ENCODE measurements at regions not wholly inside any gene's neighbourhood (a gene's known extent, or its start where the extent isn't known, plus 50 kb on each side); places are given as distances from the start of the nearest gene placed in this dataset.

DNA sequence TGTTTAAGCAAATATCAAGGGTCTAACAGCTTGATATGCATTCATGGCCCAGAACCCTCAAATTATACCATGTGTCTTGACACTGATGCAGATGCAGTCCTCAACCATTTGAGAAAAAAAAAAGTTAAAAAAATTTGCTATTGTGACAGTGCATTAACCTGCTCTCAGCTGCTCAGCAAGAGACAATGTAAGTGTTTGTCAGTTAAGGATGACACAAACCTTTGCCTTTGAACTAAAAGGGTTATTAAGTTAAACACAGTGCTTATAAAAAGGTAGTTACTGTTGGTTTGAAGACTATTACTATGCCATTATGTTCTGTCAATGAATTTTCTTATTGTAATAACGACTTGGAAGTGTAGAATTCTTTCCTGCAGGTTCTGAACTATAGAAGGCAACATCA lies 655.6 kb upstream of the NEGR1 start:
- no peak for DNase-seq (ENCODE audit: low spot score)
- Histone ChIP-seq H3K27ac (no peak overlapping the region), H3K27me3 (no peaks in the 10 kb centered on the region), H3K36me3 (no peaks in the 10 kb centered on the region), H3K4me1 (no peaks in the 10 kb centered on the region), H3K4me3 (no peak overlapping the region), H3K9me3 (no peaks in the 10 kb centered on the region)
- TF ChIP-seq, protein P1, sequence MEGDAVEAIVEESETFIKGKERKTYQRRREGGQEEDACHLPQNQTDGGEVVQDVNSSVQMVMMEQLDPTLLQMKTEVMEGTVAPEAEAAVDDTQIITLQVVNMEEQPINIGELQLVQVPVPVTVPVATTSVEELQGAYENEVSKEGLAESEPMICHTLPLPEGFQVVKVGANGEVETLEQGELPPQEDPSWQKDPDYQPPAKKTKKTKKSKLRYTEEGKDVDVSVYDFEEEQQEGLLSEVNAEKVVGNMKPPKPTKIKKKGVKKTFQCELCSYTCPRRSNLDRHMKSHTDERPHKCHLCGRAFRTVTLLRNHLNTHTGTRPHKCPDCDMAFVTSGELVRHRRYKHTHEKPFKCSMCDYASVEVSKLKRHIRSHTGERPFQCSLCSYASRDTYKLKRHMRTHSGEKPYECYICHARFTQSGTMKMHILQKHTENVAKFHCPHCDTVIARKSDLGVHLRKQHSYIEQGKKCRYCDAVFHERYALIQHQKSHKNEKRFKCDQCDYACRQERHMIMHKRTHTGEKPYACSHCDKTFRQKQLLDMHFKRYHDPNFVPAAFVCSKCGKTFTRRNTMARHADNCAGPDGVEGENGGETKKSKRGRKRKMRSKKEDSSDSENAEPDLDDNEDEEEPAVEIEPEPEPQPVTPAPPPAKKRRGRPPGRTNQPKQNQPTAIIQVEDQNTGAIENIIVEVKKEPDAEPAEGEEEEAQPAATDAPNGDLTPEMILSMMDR (IDR thresholded peaks at IDR 0.05), result no peak

GRCh38 chr1:72936942-72937341 lies 654.6 kb upstream of the NEGR1 start:
- Histone ChIP-seq H3K4me1 (no peaks in the 10 kb centered on the region), H3K27ac (no peak overlapping the region), H3K27me3 (no peaks in the 10 kb centered on the region), H3K4me3 (no peak overlapping the region), H3K36me3 (no peaks in the 10 kb centered on the region), H3K9me3 (no peaks in the 10 kb centered on the region)
- no peak for DNase-seq (ENCODE audit: low spot score)
- TF ChIP-seq, protein P1 (IDR thresholded peaks at IDR 0.05), result no peak

DNA sequence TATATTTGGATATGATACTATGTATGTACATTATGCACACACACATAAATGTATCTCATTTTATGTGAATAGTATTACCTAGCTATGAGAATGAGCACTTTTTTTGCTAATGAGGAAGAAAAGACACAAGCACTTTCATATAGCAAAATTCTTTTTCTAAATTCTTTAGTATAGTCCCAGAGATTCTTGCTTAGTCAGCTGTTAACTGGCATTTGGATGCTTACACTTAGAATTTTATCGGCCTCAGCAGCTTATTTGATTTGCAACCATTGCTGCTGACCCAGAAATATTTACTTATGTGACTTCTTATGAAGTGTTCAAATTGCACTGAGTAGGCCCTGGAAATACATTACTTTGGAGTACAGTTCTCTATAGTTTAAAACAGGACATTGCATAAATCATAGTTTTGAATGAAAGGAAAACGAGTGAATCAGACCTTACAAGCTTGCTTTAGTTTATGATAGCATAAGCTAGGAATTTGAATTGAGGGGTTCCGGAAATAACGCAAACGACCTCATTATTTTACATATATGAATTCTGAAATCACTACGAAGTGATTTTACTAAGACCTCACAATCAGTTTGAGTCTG lies 653.9 kb upstream of the NEGR1 start:
- TF ChIP-seq, protein P1 (IDR thresholded peaks at IDR 0.05), result no peak
- Histone ChIP-seq H3K4me1 (no peaks in the 10 kb centered on the region), H3K9me3 (no peaks in the 10 kb centered on the region), H3K27ac (no peak overlapping the region), H3K27me3 (no peaks in the 10 kb centered on the region), H3K4me3 (no peak overlapping the region), H3K36me3 (no peaks in the 10 kb centered on the region)
- DNase-seq (ENCODE audit: low spot score), result no peak

DNA sequence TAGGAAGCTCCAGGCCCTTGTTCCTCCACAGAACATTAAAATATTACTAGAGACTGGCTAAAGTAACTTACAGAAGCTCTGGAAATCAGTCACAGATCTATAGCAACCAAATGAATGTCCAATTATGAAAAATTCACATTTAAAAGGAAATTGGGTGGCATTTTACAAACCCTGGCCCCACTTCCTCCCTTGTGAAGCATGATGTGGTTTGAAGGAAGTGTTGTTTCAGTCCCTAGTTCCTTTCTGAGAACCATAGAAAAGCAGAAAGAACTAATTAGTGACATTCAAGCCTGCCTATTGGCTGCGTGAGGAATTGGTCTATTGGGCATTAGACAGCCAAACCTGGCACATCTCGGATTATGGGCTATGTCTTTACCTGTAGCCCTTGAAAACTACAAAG lies 649.7 kb upstream of the NEGR1 start:
- no peak overlapping the region for H3K27ac ChIP-seq
- H3K36me3 ChIP-seq, result no peaks in the 10 kb centered on the region
- no peak for DNase-seq (ENCODE audit: low spot score)
- no peaks in the 10 kb centered on the region for H3K4me1 ChIP-seq
- H3K9me3 ChIP-seq, result no peaks in the 10 kb centered on the region
- TF ChIP-seq, protein P1 (IDR thresholded peaks at IDR 0.05), result no peak
- H3K4me3 ChIP-seq, result no peak overlapping the region
- H3K27me3 ChIP-seq, result no peaks in the 10 kb centered on the region

DNA sequence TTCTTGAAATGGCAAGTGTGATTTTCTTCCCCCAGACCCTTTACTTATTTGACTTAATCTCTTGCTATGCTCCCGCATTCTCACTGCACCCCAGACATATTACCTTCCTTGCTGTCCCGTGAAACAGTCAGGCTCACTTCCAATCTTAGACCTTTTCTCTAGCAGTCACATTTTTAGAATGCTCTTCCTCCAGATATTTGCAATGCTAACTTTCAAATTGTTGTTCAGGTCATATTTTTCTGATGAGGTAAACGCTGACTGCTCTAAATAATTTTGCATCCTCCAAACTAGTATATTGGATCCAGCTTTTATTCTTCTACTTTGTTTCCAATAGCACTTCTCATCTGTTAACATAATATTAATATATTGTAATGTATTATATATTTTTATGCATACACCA lies 648.2 kb upstream of the NEGR1 start:
- no peak for DNase-seq (ENCODE audit: low spot score)
- H3K9me3 ChIP-seq, result no peaks in the 10 kb centered on the region
- H3K27ac ChIP-seq, result no peak overlapping the region
- TF ChIP-seq, protein P1 (IDR thresholded peaks at IDR 0.05), result no peak
- no peak overlapping the region for H3K4me3 ChIP-seq
- no peaks in the 10 kb centered on the region for H3K27me3 ChIP-seq
- no peaks in the 10 kb centered on the region for H3K4me1 ChIP-seq
- no peaks in the 10 kb centered on the region for H3K36me3 ChIP-seq

- no peaks in the 10 kb centered on the region for H3K4me1 ChIP-seq
- H3K27ac ChIP-seq, result no peak overlapping the region
- DNase-seq (ENCODE audit: low spot score), result no peak
- TF ChIP-seq, protein P1 (IDR thresholded peaks at IDR 0.05), result no peak
- H3K4me3 ChIP-seq, result no peak overlapping the region
- no peaks in the 10 kb centered on the region for H3K9me3 ChIP-seq
- no peaks in the 10 kb centered on the region for H3K36me3 ChIP-seq
- H3K27me3 ChIP-seq, result no peaks in the 10 kb centered on the region
Measured at GRCh38 chr1:72918940-72919339, 636.6 kb upstream of the NEGR1 start.

Measured in right atrium auricular region (tissue), 2 donors.